Stimulated activated CD4-positive, alpha-beta T cell treated with anti-CD3 and anti-CD28 coated beads, Interleukin-4, amount 100 ng/mL, for 4 hours (primary cell): ENCODE measurements at regions not wholly inside any gene's neighbourhood (a gene's known extent, or its start where the extent isn't known, plus 50 kb on each side); places are given as distances from the start of the nearest gene placed in this dataset.

Source experiments
- DNase-seq, 2 experiments: peaks; one replicate each; pipeline ENCODE4 v3.0.0-alpha.2; 2020

GRCh38 chr20:24256307-24256706, 213.1 kb upstream of the SYNDIG1 start:
- no peak for DNase-seq

- no peak for DNase-seq
Measured at GRCh38 chr20:24254480-24254879, 214.9 kb upstream of the SYNDIG1 start.

- no peak for DNase-seq
Measured at GRCh38 chr20:24253321-24253720, 216.1 kb upstream of the SYNDIG1 start.

GRCh38 chr20:24245094-24245493, 224.3 kb upstream of the SYNDIG1 start:
- no peak for DNase-seq

GRCh38 chr20:24242763-24243162, 226.7 kb upstream of the SYNDIG1 start:
- no peak for DNase-seq

- no peak for DNase-seq
Measured at GRCh38 chr20:24241466-24241865, 228.0 kb upstream of the SYNDIG1 start.

GRCh38 chr20:24236963-24237362, 232.5 kb upstream of the SYNDIG1 start:
- no peak for DNase-seq

- DNase-seq, result no peak
Measured at GRCh38 chr20:24236201-24236600, 233.2 kb upstream of the SYNDIG1 start.

GRCh38 chr20:24235296-24236175, 233.9 kb upstream of the SYNDIG1 start:
- DNase-seq, result no peak

GRCh38 chr20:24227600-24227999, 239.0 kb upstream of the GGTLC1 start:
- DNase-seq, result no peak

- no peak for DNase-seq
Measured at GRCh38 chr20:24212494-24212893, 223.9 kb upstream of the GGTLC1 start.

- no peak for DNase-seq
Measured at GRCh38 chr20:24211972-24212371, 223.4 kb upstream of the GGTLC1 start.

- DNase-seq, result no peak
Measured at GRCh38 chr20:24210356-24210755, 221.8 kb upstream of the GGTLC1 start.

GRCh38 chr20:24208652-24209051, 220.1 kb upstream of the GGTLC1 start:
- DNase-seq, result no peak

GRCh38 chr20:24207803-24208300, 219.3 kb upstream of the GGTLC1 start:
- DNase-seq, result no peak

- DNase-seq, result no peak
Measured at GRCh38 chr20:24206995-24207394, 218.4 kb upstream of the GGTLC1 start.

- DNase-seq, result no peak
Measured at GRCh38 chr20:24203526-24204183, 215.1 kb upstream of the GGTLC1 start.

- no peak for DNase-seq
Measured at GRCh38 chr20:24199501-24199900, 210.9 kb upstream of the GGTLC1 start.

- DNase-seq, result no peak
Measured at GRCh38 chr20:24194143-24194542, 205.6 kb upstream of the GGTLC1 start.

GRCh38 chr20:24190905-24191304, 202.3 kb upstream of the GGTLC1 start:
- no peak for DNase-seq

GRCh38 chr20:24185791-24186190, 197.2 kb upstream of the GGTLC1 start:
- DNase-seq, result no peak

GRCh38 chr20:24181151-24181550, 192.6 kb upstream of the GGTLC1 start:
- DNase-seq, result no peak

GRCh38 chr20:24169256-24169655, 180.7 kb upstream of the GGTLC1 start:
- no peak for DNase-seq

GRCh38 chr20:24166412-24166811, 177.8 kb upstream of the GGTLC1 start:
- no peak for DNase-seq

- no peak for DNase-seq
Measured at GRCh38 chr20:24166123-24166381, 177.5 kb upstream of the GGTLC1 start.
